Activated T-cell treated with anti-CD3 and anti-CD28 coated beads for 48 hours (primary cell): ENCODE measurements at regions not wholly inside any gene's neighbourhood (a gene's known extent, or its start where the extent isn't known, plus 50 kb on each side); places are given as distances from the start of the nearest gene placed in this dataset.

ENCODE experiments used
- DNase-seq: peaks from one replicate; pipeline ENCODE4 v3.0.0-alpha.2; 2020; ENCODE audit warnings: low read depth

GRCh38 chr11:129590753-129591475 lies 215.3 kb downstream of the BARX2 start:
- DNase-seq, result no peak

- no peak for DNase-seq
These were observed 215.9 kb downstream of the BARX2 start for GRCh38 chr11:129591527-129591926.

- no peak for DNase-seq
These were observed 216.5 kb downstream of the BARX2 start for GRCh38 chr11:129592191-129592590.

- no peak for DNase-seq
These were observed 217.4 kb downstream of the BARX2 start for GRCh38 chr11:129593098-129593497.

- no peak for DNase-seq
These were observed 219.7 kb downstream of the BARX2 start for GRCh38 chr11:129595038-129595962.

- no peak for DNase-seq
These were observed 219.3 kb upstream of the TMEM45B start for GRCh38 chr11:129596351-129596750.

- no peak for DNase-seq
These were observed 217.3 kb upstream of the TMEM45B start for GRCh38 chr11:129598378-129598777.

GRCh38 chr11:129605815-129606214 lies 209.8 kb upstream of the TMEM45B start:
- DNase-seq, result no peak

- no peak for DNase-seq
These were observed 206.9 kb upstream of the TMEM45B start for GRCh38 chr11:129608711-129609110.

- no peak for DNase-seq
These were observed 205.5 kb upstream of the TMEM45B start for GRCh38 chr11:129610125-129610524.

- DNase-seq, result no peak
These were observed 205.1 kb upstream of the TMEM45B start for GRCh38 chr11:129610545-129610944.

GRCh38 chr11:129611661-129612446 lies 203.8 kb upstream of the TMEM45B start:
- no peak for DNase-seq

- no peak for DNase-seq
These were observed 203.1 kb upstream of the TMEM45B start for GRCh38 chr11:129612447-129612961.

- DNase-seq, result no peak
These were observed 202.6 kb upstream of the TMEM45B start for GRCh38 chr11:129613071-129613470.

- DNase-seq, result no peak
These were observed 201.2 kb upstream of the TMEM45B start for GRCh38 chr11:129614256-129614944.

- no peak for DNase-seq
These were observed 197.5 kb upstream of the TMEM45B start for GRCh38 chr11:129618046-129618569.

GRCh38 chr11:129620237-129621104 lies 195.2 kb upstream of the TMEM45B start:
- no peak for DNase-seq

- DNase-seq, result no peak
These were observed 189.7 kb upstream of the TMEM45B start for GRCh38 chr11:129625930-129626329.

- DNase-seq, result no peak
These were observed 184.4 kb upstream of the TMEM45B start for GRCh38 chr11:129631201-129631600.

- DNase-seq, result no peak
These were observed 178.7 kb upstream of the TMEM45B start for GRCh38 chr11:129636926-129637325.
